PC-3 (cell line): ENCODE measurements at regions not wholly inside any gene's neighbourhood (a gene's known extent, or its start where the extent isn't known, plus 50 kb on each side); places are given as distances from the start of the nearest gene placed in this dataset.

Source experiments
- ATAC-seq: fragments of 200-7000 bp; cut with Tn5 transposase; 2 replicates; pipeline ENCODE4 v1.9.1; 2020; ENCODE audit warnings: mild to moderate bottlenecking, moderate library complexity
- BruUV-seq: library from RNA; stranded (reverse); fragments of 400-500 nt; replicated peaks from 2 replicates; lab custom pipeline; 2021; lab: Mats Ljungman, UMichigan
- CTCF ChIA-PET: fragments of 300-600 bp; sonication (Branson Sonifier 250); formaldehyde crosslinking; loops from one replicate; lab custom pipeline; 2022; ENCODE audit warnings: antibody characterized with exemption; lab: Charles Lee
- POLR2A ChIA-PET: fragments of 300-600 bp; sonication (Branson Sonifier 250); formaldehyde crosslinking; loops from one replicate; lab custom pipeline; 2022; ENCODE audit warnings: antibody characterized with exemption; ENCODE audit not compliant: unreplicated experiment; lab: Charles Lee
- DNase-seq: peaks from one replicate; pipeline ENCODE4 v3.0.0-alpha.2; 2015
- H2AFZ ChIP-seq: fragments of 300-600 bp; sonication (generic); 2 replicates; pipeline ENCODE4 v1.6.0; 2016; ENCODE audit warnings: antibody characterized with exemption, low read length
- H3F3A ChIP-seq: fragments of 300-600 bp; sonication (generic); one replicate; pipeline ENCODE4 v1.6.0; 2017; ENCODE audit warnings: antibody characterized with exemption, low read length, control low read depth, mild to moderate bottlenecking; ENCODE audit not compliant: unreplicated experiment
- H3K27ac ChIP-seq: fragments of 300-600 bp; sonication (generic); 2 replicates; pipeline ENCODE4 v1.5.1; 2016; ENCODE audit warnings: mild to moderate bottlenecking, low read length
- H3K27me3 ChIP-seq: fragments of 300-600 bp; sonication (generic); 2 replicates; pipeline ENCODE4 v1.6.1; 2016; ENCODE audit warnings: low read length, mixed read lengths
- H3K36me3 ChIP-seq: fragments of 300-600 bp; sonication (generic); 2 replicates; pipeline ENCODE4 v1.6.1; 2016; ENCODE audit warnings: low read depth, mixed run types, low read length, mixed read lengths
- H3K4me1 ChIP-seq: fragments of 300-600 bp; sonication (generic); 2 replicates; pipeline ENCODE4 v1.5.1; 2016; ENCODE audit warnings: low read length; ENCODE audit not compliant: insufficient read depth
- H3K4me2 ChIP-seq: fragments of 300-600 bp; sonication (generic); 2 replicates; pipeline ENCODE4 v1.6.0; 2016; ENCODE audit warnings: low read length
- H3K4me3 ChIP-seq: fragments of 300-600 bp; sonication (generic); 2 replicates; pipeline ENCODE4 v1.5.1; 2016; ENCODE audit warnings: mild to moderate bottlenecking, low read length, mixed read lengths
- H3K79me2 ChIP-seq: fragments of 300-600 bp; sonication (generic); 2 replicates; pipeline ENCODE4 v1.6.1; 2017; ENCODE audit warnings: low read length, mixed read lengths
- H3K9ac ChIP-seq: fragments of 300-600 bp; sonication (generic); 2 replicates; pipeline ENCODE4 v1.6.0; 2016; ENCODE audit warnings: mild to moderate bottlenecking, low read length
- H3K9me2 ChIP-seq: fragments of 300-600 bp; sonication (generic); replicated peaks from 2 replicates; pipeline ENCODE4 v1.6.1; 2016; ENCODE audit warnings: mixed run types, low read length, mixed read lengths
- H3K9me3 ChIP-seq: fragments of 300-600 bp; sonication (generic); 2 replicates; pipeline ENCODE4 v1.6.1; 2016; ENCODE audit warnings: low read length, mixed read lengths
- H4K20me1 ChIP-seq: fragments of 300-600 bp; sonication (generic); 2 replicates; pipeline ENCODE4 v1.6.1; 2016; ENCODE audit warnings: low read length, mixed read lengths
- EZH2 ChIP-seq: fragments of 300-600 bp; sonication (generic); IDR thresholded peaks from one replicate; pipeline ENCODE4 v1.6.1; 2017; ENCODE audit warnings: antibody characterized with exemption, mild to moderate bottlenecking, low read length; ENCODE audit not compliant: unreplicated experiment
- EZH2phosphoT487 ChIP-seq: fragments of 300-600 bp; sonication (generic); IDR thresholded peaks from 2 replicates; pipeline ENCODE4 v1.6.1; 2018; ENCODE audit warnings: mild to moderate bottlenecking, antibody characterized with exemption, low read length, borderline replicate concordance
- intact Hi-C: fragments of 100-400 bp; cut with micrococcal nuclease; formaldehyde crosslinking; loops from 2 replicates; pipeline ENCODE4 v1.9.0; 2023
- TF ChIP-seq, protein P1 (sequence below): fragments of 300-600 bp; sonication (generic); conservative IDR thresholded peaks from 2 replicates; pipeline ENCODE4 v1.5.1; 2017; ENCODE audit warnings: antibody characterized with exemption, low read depth, mild to moderate bottlenecking, low read length

GRCh38 chr18:28904789-28905364 lies 727.9 kb upstream of the CDH2 start:
- TF ChIP-seq EZH2phosphoT487 = no peak
- TF ChIP-seq, protein P1, sequence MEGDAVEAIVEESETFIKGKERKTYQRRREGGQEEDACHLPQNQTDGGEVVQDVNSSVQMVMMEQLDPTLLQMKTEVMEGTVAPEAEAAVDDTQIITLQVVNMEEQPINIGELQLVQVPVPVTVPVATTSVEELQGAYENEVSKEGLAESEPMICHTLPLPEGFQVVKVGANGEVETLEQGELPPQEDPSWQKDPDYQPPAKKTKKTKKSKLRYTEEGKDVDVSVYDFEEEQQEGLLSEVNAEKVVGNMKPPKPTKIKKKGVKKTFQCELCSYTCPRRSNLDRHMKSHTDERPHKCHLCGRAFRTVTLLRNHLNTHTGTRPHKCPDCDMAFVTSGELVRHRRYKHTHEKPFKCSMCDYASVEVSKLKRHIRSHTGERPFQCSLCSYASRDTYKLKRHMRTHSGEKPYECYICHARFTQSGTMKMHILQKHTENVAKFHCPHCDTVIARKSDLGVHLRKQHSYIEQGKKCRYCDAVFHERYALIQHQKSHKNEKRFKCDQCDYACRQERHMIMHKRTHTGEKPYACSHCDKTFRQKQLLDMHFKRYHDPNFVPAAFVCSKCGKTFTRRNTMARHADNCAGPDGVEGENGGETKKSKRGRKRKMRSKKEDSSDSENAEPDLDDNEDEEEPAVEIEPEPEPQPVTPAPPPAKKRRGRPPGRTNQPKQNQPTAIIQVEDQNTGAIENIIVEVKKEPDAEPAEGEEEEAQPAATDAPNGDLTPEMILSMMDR = no peak
- no peak for TF ChIP-seq EZH2
- CTCF ChIA-PET = no interaction called here
- Histone ChIP-seq H3K27ac (no peak overlapping the region), H4K20me1 (no peaks in the 10 kb centered on the region), H3K4me2 (no peak overlapping the region), H3K4me3 (no peak overlapping the region), H3K27me3 (no peaks in the 10 kb centered on the region), H2AFZ (no peak overlapping the region), H3K9ac (no peak overlapping the region), H3K4me1 (peaks cover 10% of the 10 kb centered on the region), H3K36me3 (no peaks in the 10 kb centered on the region), H3F3A (no peaks in the 10 kb centered on the region), H3K9me3 (no peaks in the 10 kb centered on the region), H3K9me2 (no peaks in the 10 kb centered on the region), H3K79me2 (no peaks in the 10 kb centered on the region)
- DNase-seq (no peak), ATAC-seq (no peak)
- no TSS peak for BruUV-seq
- intact Hi-C loops = no loop called here
- POLR2A ChIA-PET = no interaction called here

DNA sequence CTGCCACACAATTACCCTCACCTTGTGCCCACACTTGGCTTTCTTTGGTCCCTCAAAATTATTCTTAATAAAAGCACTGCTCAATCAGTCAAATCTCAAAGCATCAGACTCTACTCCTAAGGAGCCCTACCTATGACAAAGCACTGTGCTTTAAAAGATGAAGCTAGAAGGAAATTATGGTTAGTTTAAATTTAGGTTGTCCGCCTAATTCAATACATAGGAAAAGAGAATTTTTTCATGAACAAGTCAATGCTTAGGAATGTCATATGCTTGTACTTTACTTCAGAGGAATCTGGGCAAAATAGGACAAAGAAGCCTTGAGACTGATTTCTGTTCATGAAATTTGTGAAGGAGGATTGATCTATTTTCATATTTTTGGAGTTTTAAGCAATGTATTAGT lies 726.4 kb upstream of the CDH2 start:
- CTCF ChIA-PET = no interaction called here
- no peak overlapping the region for H3K4me3 ChIP-seq

GRCh38 chr18:28890791-28891190 lies 713.9 kb upstream of the CDH2 start:
- H3K4me2 ChIP-seq = no peak overlapping the region
- no peaks in the 10 kb centered on the region for H4K20me1 ChIP-seq
- H2AFZ ChIP-seq = no peak overlapping the region
- no peak overlapping the region for H3K9ac ChIP-seq
- no peak for DNase-seq
- no peaks in the 10 kb centered on the region for H3K27me3 ChIP-seq
- no peak overlapping the region for H3K27ac ChIP-seq
- no peak overlapping the region for H3K4me3 ChIP-seq
- no peaks in the 10 kb centered on the region for H3K79me2 ChIP-seq
- no peak for ATAC-seq
- no peaks in the 10 kb centered on the region for H3K36me3 ChIP-seq
- no peaks in the 10 kb centered on the region for H3K4me1 ChIP-seq
- intact Hi-C loops = no loop called here
- BruUV-seq = no TSS peak
- CTCF ChIA-PET = no interaction called here
- H3K9me2 ChIP-seq = no peaks in the 10 kb centered on the region
- POLR2A ChIA-PET = no interaction called here
- TF ChIP-seq, protein P1 = no peak
- no peak for TF ChIP-seq EZH2
- TF ChIP-seq EZH2phosphoT487 = no peak
- H3F3A ChIP-seq = no peaks in the 10 kb centered on the region
- no peaks in the 10 kb centered on the region for H3K9me3 ChIP-seq

More for the DNA sequence above, 726.4 kb upstream of the CDH2 start:
- TF ChIP-seq EZH2phosphoT487 (no peak), EZH2 (no peak)
- TF ChIP-seq, protein P1 = no peak
- Histone ChIP-seq H3K9me3 (no peaks in the 10 kb centered on the region), H3K27ac (no peak overlapping the region), H3K27me3 (no peaks in the 10 kb centered on the region), H3F3A (no peaks in the 10 kb centered on the region), H3K9me2 (no peaks in the 10 kb centered on the region), H2AFZ (no peak overlapping the region), H3K79me2 (no peaks in the 10 kb centered on the region), H3K9ac (no peak overlapping the region), H4K20me1 (no peaks in the 10 kb centered on the region), H3K4me1 (peaks cover 10% of the 10 kb centered on the region), H3K36me3 (no peaks in the 10 kb centered on the region), H3K4me2 (no peak overlapping the region)
- ATAC-seq (no peak), DNase-seq (no peak)
- BruUV-seq = no TSS peak
- intact Hi-C loops = no loop called here
- POLR2A ChIA-PET = no interaction called here
